H4 (cell line): ENCODE measurements at regions not wholly inside any gene's neighbourhood (a gene's known extent, or its start where the extent isn't known, plus 50 kb on each side); places are given as distances from the start of the nearest gene placed in this dataset.
"Not testable (repeated sequence)": the region's sequence is repeated elsewhere in the genome, so short reads cannot be mapped to it uniquely, and the experiment has no call there.

ENCODE experiments used
- DNase-seq: peaks from one replicate; pipeline ENCODE4 v3.0.0-alpha.2; 2015; ENCODE audit warnings: low spot score

DNA sequence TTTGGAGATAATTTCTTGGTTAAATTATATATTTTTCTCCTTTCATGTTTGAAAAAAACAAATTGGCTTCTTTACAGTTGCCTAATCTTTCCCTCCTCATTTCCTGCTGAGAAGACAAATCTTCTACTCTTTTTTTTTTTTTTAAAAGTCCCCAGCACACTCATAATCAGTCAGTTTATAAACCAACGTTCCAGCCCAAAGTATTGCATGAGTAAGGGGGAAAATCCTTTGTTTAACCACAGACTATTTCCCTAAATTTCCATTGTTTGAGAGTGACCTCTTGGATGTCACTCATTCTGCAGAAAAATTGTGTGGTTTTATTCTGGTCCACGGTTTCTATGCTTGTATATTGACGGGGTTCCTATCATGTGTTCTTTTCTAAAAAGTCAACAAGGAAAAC is 55.1 kb upstream of the TLR4 start:
- no peak for DNase-seq

- DNase-seq, result no peak
These were observed 59.1 kb upstream of the TLR4 start for GRCh38 chr9:117644932-117645636.

DNA sequence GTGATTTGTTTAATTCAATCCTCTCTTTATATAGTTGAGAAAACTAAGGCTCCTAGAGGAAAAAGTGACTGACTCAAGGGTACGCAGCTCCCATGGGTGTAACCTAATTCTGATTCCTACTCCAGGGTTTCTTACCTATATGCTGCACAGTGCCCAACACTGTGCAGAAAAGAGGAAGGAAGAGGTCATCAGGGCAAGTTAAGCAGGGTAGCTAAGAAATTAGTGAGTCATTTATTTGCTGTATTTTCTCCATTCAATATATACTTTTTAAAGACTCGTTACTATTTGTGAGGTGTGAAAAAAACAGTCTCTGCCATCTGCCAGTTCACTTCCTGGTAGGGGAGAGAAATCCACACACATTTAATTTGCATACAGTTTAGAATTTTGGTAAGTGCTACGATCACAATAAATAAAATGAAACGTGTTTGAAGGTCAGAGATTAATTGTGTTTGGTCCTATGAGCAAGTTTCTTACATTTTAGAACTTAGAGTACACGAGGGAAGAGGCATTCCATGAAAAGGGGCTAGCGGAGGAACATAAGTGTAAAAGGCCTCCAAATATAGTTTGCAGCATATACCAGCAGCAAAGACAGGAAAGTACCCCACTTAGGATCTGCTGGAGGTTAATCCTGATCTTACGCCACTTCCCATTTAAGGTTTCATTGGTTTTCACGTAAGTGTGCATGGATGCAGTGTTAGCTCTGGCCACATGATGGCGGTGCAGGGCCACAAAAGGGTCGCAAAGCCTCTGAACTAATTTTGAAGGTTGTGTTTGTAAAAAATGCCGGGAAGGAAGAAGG is 59.9 kb upstream of the TLR4 start:
- DNase-seq, result peak; percentile 70

DNA sequence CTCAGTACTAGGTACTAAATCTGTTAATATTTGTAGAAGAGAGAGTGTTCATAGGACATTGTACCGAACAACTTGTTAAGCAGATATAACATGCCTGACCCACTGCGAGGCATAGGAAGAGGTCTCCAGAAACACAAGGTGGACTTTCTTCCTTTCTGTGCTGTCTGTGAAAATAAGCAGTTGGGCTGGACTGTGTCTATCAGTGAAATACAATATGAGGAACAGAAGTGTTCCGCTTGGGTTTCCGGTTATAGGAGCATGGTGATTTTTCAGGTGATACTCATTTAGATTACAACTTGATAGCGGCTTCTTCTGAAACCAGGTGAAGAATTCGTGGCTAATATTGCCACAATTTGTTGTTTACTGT is 60.9 kb upstream of the TLR4 start:
- no peak for DNase-seq

- DNase-seq, result not testable (repeated sequence)
These were observed 61.5 kb upstream of the TLR4 start for GRCh38 chr9:117642571-117643287.

DNA sequence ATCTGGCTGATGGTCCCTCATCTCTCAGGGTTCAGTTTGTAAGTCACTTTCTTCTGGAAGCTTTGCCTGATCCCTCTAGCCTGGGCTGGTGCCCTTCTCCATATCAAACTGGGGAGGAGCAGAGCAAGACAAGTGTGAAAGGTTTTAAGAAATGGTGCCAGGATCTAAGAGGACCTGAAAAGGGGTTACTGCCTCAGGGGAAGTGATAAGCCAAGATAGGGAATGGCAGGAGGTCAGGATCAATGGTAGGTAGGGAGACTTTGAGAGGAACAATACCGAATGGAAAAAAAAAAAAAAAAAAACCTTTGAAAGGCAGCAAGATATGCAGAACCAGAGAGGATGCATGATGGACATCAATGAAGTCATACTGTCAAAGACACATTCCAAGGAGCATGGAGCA is 67.5 kb upstream of the TLR4 start:
- DNase-seq, result no peak

- DNase-seq, result no peak
These were observed 79.0 kb upstream of the TLR4 start for GRCh38 chr9:117625154-117625553.

DNA sequence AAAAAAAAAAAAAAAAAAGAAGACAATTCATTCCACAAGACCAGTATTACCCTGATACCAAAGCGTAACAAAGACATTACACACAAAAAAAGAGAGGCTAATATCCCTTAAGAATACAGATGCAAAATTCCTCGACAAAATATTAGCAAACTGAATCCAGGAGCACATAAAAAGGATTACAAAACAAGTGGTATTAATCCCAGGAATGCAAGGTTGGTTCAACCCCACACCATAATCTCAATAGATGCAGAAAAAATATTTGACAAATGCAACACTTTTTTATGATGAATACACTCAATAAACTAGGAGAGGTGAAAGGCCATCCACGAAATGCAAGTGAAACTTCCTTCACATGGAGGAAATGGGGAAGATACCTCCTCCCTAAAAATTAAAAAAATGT is 80.1 kb upstream of the TLR4 start:
- DNase-seq, result no peak

GRCh38 chr9:117622347-117622746 is 81.9 kb upstream of the TLR4 start:
- no peak for DNase-seq

DNA sequence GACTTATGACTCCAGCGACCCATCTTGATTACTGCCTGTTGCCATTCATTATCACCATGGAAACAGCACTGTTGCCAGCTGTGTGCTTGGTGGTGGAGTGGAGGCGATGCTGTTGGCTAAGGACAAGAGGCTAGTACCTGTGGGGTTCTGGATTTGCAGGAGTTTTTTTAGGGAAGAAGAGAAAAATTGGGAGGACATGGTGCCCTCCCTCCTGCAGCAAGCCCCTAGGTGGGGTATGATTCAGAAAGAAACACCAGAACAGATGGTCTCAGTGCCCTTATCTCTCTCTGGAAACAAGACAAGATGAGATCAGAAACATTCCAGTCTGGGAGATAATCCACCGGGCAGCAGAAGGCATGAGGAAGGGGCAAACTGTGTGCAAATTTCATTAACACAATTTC is 87.8 kb upstream of the TLR4 start:
- DNase-seq, result no peak

DNA sequence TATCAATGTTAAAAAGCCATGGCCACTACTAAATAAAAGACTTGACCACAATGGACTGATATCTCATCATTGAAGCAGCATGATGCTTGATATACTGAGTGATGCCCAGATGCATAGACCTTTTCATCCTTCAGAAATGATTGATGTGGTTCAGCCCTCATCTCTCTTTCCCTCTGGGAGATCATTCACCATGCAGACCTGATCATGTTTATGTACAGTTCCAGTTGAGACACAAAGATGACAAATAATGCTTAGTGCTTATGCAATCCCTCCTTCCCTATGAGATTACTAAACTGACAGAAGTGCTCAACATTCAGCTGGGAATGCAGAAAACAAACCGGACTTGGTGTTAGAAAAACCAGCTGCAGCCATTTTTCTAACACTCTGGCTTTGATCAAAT is 91.9 kb upstream of the TLR4 start:
- no peak for DNase-seq

DNA sequence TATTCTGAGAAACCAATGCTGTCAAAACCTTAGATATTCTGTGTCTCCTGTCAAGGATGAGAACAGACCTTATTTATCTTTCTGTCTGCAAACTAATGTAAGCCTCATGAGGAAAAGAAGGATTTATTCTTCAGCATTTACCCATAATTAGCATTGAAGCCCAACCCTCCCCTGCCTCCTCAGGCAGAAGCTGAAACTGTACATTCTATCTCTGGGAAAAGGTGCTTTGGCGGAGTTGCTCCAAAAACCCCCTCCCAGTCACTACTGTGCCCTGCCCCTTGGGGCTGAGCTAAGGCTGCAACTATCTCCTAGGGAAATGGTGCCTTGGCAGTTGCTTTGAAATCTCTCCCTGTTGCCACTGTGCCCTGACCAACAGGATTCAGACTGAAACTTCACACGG is 106.2 kb upstream of the TLR4 start:
- no peak for DNase-seq

GRCh38 chr9:117596678-117597077 is 107.5 kb upstream of the TLR4 start:
- DNase-seq, result no peak

- no peak for DNase-seq
These were observed 108.6 kb upstream of the TLR4 start for GRCh38 chr9:117595650-117596049.

DNA sequence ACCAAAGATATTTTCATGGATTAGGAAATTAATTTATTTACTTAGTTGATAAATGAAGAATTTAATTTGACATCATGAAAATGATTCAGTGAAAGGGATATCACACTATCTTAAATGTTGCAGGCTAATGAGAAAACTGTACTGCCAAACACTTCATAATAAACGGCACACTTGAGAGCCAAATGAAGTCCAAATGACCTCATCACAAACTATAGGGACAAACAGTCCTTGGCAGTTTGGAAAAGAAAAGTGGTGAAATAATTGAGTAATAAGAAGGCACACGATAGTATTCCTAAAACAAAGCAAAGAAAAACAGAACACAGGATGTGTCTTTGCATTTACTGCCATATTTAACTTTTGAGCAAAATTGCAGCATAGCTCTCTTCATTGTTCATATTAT is 116.9 kb upstream of the TLR4 start:
- DNase-seq, result no peak

- DNase-seq, result no peak
These were observed 130.1 kb upstream of the TLR4 start for GRCh38 chr9:117574099-117574498.

DNA sequence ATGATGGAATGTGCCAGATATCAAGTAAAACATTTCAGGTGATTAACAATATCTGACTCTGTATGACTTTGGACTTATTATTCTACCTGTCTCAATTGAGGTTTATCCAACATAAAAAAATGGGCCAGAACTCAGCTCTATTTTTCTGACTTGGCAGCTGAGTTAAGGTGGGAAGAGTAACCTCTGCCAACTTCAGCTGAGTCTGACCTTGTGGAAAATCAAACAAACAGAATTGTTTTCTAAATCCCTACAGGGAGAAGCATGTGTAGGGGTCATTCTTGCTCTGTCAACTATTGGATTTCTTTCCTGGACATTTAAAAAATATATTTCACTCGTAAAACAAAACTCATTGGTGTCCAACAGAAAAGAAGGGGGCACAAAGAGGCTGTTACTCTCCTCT is 139.4 kb upstream of the TLR4 start:
- DNase-seq, result no peak

DNA sequence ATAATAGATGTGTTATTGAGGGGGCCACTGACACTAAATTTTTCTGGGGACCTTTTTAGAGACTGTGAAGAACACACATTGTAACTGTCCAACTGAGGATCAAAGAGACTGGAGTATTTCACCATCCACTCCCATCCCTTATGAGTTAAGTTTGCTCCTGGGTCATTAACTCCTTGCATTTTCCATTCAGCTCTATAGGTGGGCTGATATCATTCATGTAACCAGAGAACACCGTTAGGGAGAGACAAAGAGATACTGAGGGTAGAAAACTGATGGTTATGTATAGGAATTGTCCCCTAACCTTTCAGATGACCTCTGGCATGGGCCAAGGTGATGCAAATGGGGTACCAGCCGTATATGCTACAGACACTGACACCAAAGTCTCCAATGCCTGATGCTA is 142.4 kb upstream of the TLR4 start:
- no peak for DNase-seq

DNA sequence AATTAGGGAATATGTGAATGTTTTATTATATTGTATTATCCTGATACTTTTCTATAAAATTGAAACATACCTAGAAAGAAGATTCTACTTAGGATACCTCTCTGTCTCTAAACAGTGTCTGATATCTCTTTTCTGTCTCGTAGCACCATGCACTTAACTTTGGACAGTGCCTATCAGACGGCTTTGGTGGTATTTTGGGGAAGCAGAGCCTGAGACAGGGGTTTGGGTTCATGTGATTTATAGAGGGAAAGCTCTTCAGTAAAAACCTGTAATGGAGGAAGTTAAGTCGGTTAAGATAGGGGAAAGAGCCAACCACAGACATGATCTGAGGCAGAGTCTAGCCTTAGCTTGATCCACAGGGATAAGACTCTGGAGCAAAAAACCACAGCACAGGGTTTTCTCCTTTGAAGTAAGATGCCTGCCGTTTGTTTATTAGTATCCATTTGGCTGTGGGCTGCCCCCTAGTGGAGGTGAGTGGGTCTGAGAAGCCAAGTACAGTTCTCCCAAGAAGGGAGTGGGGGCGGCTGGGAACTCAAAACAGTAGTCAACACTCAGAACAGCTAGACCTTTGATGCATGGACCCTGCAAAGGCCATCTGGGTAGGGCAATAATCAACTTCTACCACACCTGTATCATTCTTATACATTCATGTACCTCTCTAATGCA is 141.2 kb upstream of the ASTN2 start:
- peak; percentile 58 for DNase-seq

- no peak for DNase-seq
These were observed 138.0 kb upstream of the ASTN2 start for GRCh38 chr9:117552811-117553210.

GRCh38 chr9:117551171-117551570 is 136.3 kb upstream of the ASTN2 start:
- DNase-seq, result no peak

- no peak for DNase-seq
These were observed 134.6 kb upstream of the ASTN2 start for GRCh38 chr9:117549444-117549843.
